GM18873 (cell line): ENCODE measurements at regions not wholly inside any gene's neighbourhood (a gene's known extent, or its start where the extent isn't known, plus 50 kb on each side); places are given as distances from the start of the nearest gene placed in this dataset.
"Not testable (repeated sequence)": the region's sequence is repeated elsewhere in the genome, so short reads cannot be mapped to it uniquely, and the experiment has no call there.

Source experiments
- ATAC-seq: cut with Tn5 transposase; IDR thresholded peaks from one replicate; pipeline ENCODE4 v1.9.1; 2021; ENCODE audit warnings: mild to moderate bottlenecking, moderate library complexity, moderate number of reproducible peaks; ENCODE audit not compliant: unreplicated experiment, low FRiP score

GRCh38 chr15:62404194-62404985 is 239.3 kb upstream of the C2CD4B start:
- no peak for ATAC-seq

- no peak for ATAC-seq
Observed at GRCh38 chr15:62406305-62406891, 241.3 kb upstream of the C2CD4B start.

GRCh38 chr15:62407216-62407615 is 242.1 kb upstream of the C2CD4B start:
- ATAC-seq: no peak

GRCh38 chr15:62407962-62408361 is 242.9 kb upstream of the C2CD4B start:
- ATAC-seq: no peak

- ATAC-seq: no peak
Observed at GRCh38 chr15:62409466-62409865, 244.4 kb upstream of the C2CD4B start.

GRCh38 chr15:62412686-62413085 is 247.6 kb upstream of the C2CD4B start:
- ATAC-seq: no peak

- ATAC-seq: no peak
Observed at GRCh38 chr15:62413153-62413552, 248.1 kb upstream of the C2CD4B start.

- ATAC-seq: no peak
Observed at GRCh38 chr15:62413786-62414185, 248.7 kb upstream of the C2CD4B start.

GRCh38 chr15:62415498-62415897 is 250.4 kb upstream of the C2CD4B start:
- no peak for ATAC-seq

GRCh38 chr15:62416526-62416925 is 251.4 kb upstream of the C2CD4B start:
- ATAC-seq: no peak

GRCh38 chr15:62417439-62417838 is 252.4 kb upstream of the C2CD4B start:
- no peak for ATAC-seq

- not testable (repeated sequence) for ATAC-seq
Observed at GRCh38 chr15:62418496-62418895, 253.4 kb upstream of the C2CD4B start.

- no peak for ATAC-seq
Observed at GRCh38 chr15:62419192-62419591, 254.1 kb upstream of the C2CD4B start.

- ATAC-seq: not testable (repeated sequence)
Observed at GRCh38 chr15:62420371-62420770, 255.3 kb upstream of the C2CD4B start.

- ATAC-seq: no peak
Observed at GRCh38 chr15:62421289-62421688, 256.2 kb upstream of the C2CD4B start.

- no peak for ATAC-seq
Observed at GRCh38 chr15:62426387-62426956, 261.4 kb upstream of the C2CD4B start.

- no peak for ATAC-seq
Observed at GRCh38 chr15:62428259-62428658, 263.2 kb upstream of the C2CD4B start.

GRCh38 chr15:62428851-62429598 is 263.9 kb upstream of the C2CD4B start:
- no peak for ATAC-seq

- no peak for ATAC-seq
Observed at GRCh38 chr15:62430056-62430455, 265.0 kb upstream of the C2CD4B start.

- no peak for ATAC-seq
Observed at GRCh38 chr15:62430552-62430951, 265.5 kb upstream of the C2CD4B start.
